PC-3 (cell line): ENCODE measurements at regions not wholly inside any gene's neighbourhood (a gene's known extent, or its start where the extent isn't known, plus 50 kb on each side); places are given as distances from the start of the nearest gene placed in this dataset.

Experiments
- EZH2 ChIP-seq: fragments of 300-600 bp; sonication (generic); IDR thresholded peaks from one replicate; pipeline ENCODE4 v1.6.1; 2017; ENCODE audit warnings: antibody characterized with exemption, mild to moderate bottlenecking, low read length; ENCODE audit not compliant: unreplicated experiment
- EZH2phosphoT487 ChIP-seq: fragments of 300-600 bp; sonication (generic); IDR thresholded peaks from 2 replicates; pipeline ENCODE4 v1.6.1; 2018; ENCODE audit warnings: mild to moderate bottlenecking, antibody characterized with exemption, low read length, borderline replicate concordance
- TF ChIP-seq, protein P1 (sequence below): fragments of 300-600 bp; sonication (generic); conservative IDR thresholded peaks from 2 replicates; pipeline ENCODE4 v1.5.1; 2017; ENCODE audit warnings: antibody characterized with exemption, low read depth, mild to moderate bottlenecking, low read length

DNA sequence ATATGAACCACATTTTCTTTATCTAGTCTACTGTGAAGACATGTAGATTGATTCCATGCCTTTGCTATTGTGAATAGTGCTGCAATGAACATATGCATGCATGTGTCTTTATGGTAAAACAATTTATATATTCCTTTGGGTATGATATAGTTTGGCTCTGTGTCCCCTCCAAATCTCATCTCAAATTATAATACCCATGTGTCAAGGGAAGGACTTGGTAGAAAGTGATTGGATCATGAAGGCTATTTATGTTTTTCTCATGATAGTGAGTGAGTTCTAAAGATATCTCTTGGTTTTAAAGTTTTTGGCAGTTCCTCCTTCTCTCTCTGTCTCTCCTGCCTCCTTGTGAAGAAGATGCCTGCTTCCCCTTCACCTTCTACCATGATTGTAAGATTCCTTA lies 248.7 kb downstream of the GPR37 start:
- TF ChIP-seq EZH2, result no peak
- TF ChIP-seq, protein P1, sequence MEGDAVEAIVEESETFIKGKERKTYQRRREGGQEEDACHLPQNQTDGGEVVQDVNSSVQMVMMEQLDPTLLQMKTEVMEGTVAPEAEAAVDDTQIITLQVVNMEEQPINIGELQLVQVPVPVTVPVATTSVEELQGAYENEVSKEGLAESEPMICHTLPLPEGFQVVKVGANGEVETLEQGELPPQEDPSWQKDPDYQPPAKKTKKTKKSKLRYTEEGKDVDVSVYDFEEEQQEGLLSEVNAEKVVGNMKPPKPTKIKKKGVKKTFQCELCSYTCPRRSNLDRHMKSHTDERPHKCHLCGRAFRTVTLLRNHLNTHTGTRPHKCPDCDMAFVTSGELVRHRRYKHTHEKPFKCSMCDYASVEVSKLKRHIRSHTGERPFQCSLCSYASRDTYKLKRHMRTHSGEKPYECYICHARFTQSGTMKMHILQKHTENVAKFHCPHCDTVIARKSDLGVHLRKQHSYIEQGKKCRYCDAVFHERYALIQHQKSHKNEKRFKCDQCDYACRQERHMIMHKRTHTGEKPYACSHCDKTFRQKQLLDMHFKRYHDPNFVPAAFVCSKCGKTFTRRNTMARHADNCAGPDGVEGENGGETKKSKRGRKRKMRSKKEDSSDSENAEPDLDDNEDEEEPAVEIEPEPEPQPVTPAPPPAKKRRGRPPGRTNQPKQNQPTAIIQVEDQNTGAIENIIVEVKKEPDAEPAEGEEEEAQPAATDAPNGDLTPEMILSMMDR, result no peak
- TF ChIP-seq EZH2phosphoT487, result no peak
